ENCODE measurements at regions not wholly inside any gene's neighbourhood (a gene's known extent, or its start where the extent isn't known, plus 50 kb on each side); places are given as distances from the start of the nearest gene placed in this dataset.
A peak's percentile ranks its signal among the peaks of the same experiment; 100 is the strongest.

GRCh38 chr14:101225157-101226152 is 321.9 kb upstream of the RTL1 start:
- no peak for DNase-seq

- DNase-seq, result no peak
Measured at GRCh38 chr14:101226265-101226602, 322.7 kb upstream of the RTL1 start.

GRCh38 chr14:101226603-101227425 is 323.3 kb upstream of the RTL1 start:
- DNase-seq, result no peak

- no peak for DNase-seq
Measured at GRCh38 chr14:101227611-101228594, 324.4 kb upstream of the RTL1 start.

- DNase-seq, result no peak
Measured at GRCh38 chr14:101228949-101229541, 325.5 kb upstream of the RTL1 start.

GRCh38 chr14:101229666-101230065 is 326.1 kb upstream of the RTL1 start:
- no peak for DNase-seq

- DNase-seq, result no peak
Measured at GRCh38 chr14:101230161-101230850, 326.8 kb upstream of the RTL1 start.

- no peak for DNase-seq
Measured at GRCh38 chr14:101230851-101231550, 327.5 kb upstream of the RTL1 start.

- DNase-seq, result no peak
Measured at GRCh38 chr14:101231828-101232227, 328.3 kb upstream of the RTL1 start.

- no peak for DNase-seq
Measured at GRCh38 chr14:101232340-101233020, 328.8 kb upstream of the DIO3 start.

- DNase-seq, result no peak
Measured at GRCh38 chr14:101233021-101233366, 328.3 kb upstream of the DIO3 start.

- DNase-seq, result no peak
Measured at GRCh38 chr14:101233391-101233790, 327.9 kb upstream of the DIO3 start.

- no peak for DNase-seq
Measured at GRCh38 chr14:101233808-101234207, 327.5 kb upstream of the DIO3 start.

- no peak for DNase-seq
Measured at GRCh38 chr14:101234244-101234937, 326.9 kb upstream of the DIO3 start.

- DNase-seq, result peak in 1 of 51 donors; percentile 9
Measured at GRCh38 chr14:101234999-101235334, 326.3 kb upstream of the DIO3 start.

- peak in 34 of 51 donors; percentile 5 to 77 (median 38) for DNase-seq
Measured at GRCh38 chr14:101235335-101236103, 325.8 kb upstream of the DIO3 start.

GRCh38 chr14:101236496-101237251 is 324.6 kb upstream of the DIO3 start:
- DNase-seq, result no peak

All from hypothalamus (tissue), 51 donors.